Fibroblast of lung (primary cell): ENCODE measurements at regions not wholly inside any gene's neighbourhood (a gene's known extent, or its start where the extent isn't known, plus 50 kb on each side); places are given as distances from the start of the nearest gene placed in this dataset.

Experiments
- DNase-seq, 2 donors: peaks; one replicate each; pipeline versions ENCODE4 v3.0.0 to v3.0.0-alpha.2; 2010; ENCODE audit warnings: low read depth in 2 of 2
- H2AFZ ChIP-seq: 2 replicates; pipeline ENCODE4 v1.5.1; 2012; ENCODE audit warnings: low read length, control low read depth, inconsistent platforms
- H3K27ac ChIP-seq: 2 replicates; pipeline ENCODE4 v1.5.1; 2011; ENCODE audit warnings: low read length, control low read depth; ENCODE audit not compliant: insufficient read depth
- H3K27me3 ChIP-seq: 2 replicates; pipeline ENCODE4 v1.5.1; 2011; ENCODE audit warnings: mild to moderate bottlenecking, low read length; ENCODE audit not compliant: control insufficient read depth, insufficient read depth
- H3K36me3 ChIP-seq: 2 replicates; pipeline ENCODE4 v1.5.1; 2011; ENCODE audit warnings: low read length; ENCODE audit not compliant: control insufficient read depth, insufficient read depth
- H3K4me1 ChIP-seq: 2 replicates; pipeline ENCODE4 v1.5.1; 2011; ENCODE audit warnings: low read length; ENCODE audit not compliant: control insufficient read depth, insufficient read depth; ENCODE audit errors: extremely low read depth
- H3K4me2 ChIP-seq: 2 replicates; pipeline ENCODE4 v1.5.1; 2011; ENCODE audit warnings: low read length, control low read depth; ENCODE audit not compliant: insufficient read depth; ENCODE audit errors: extremely low read depth
- H3K4me3 ChIP-seq, 4 experiments: fragments of 200-600 bp in 1 of 4; sonication (generic) in 1 of 4; replicated peaks in 1 of 4; 2 replicates each; pipeline ENCODE4 v1.5.1; 2011 to 2016; ENCODE audit warnings: low read length in 4 of 4, low read depth in 3 of 4, mild to moderate bottlenecking in 3 of 4, control low read depth in 2 of 4, inconsistent platforms in 1 of 4, mixed read lengths in 1 of 4; ENCODE audit not compliant: insufficient read depth in 1 of 4; ENCODE audit errors: control extremely low read depth in 1 of 4
- H3K79me2 ChIP-seq: 2 replicates; pipeline ENCODE4 v1.5.1; 2012; ENCODE audit warnings: mild to moderate bottlenecking, low read length, inconsistent platforms; ENCODE audit not compliant: control insufficient read depth, insufficient read depth
- H3K9ac ChIP-seq: 2 replicates; pipeline ENCODE4 v1.5.1; 2011; ENCODE audit warnings: mild to moderate bottlenecking, low read length, control low read depth; ENCODE audit not compliant: insufficient read depth
- H3K9me3 ChIP-seq: 2 replicates; pipeline ENCODE4 v1.5.1; 2012; ENCODE audit warnings: low read depth, low read length; ENCODE audit not compliant: control insufficient read depth, insufficient read depth
- H4K20me1 ChIP-seq: 2 replicates; pipeline ENCODE4 v1.5.1; 2011; ENCODE audit warnings: low read length; ENCODE audit not compliant: control insufficient read depth, insufficient read depth; ENCODE audit errors: extremely low read depth
- EZH2 ChIP-seq: IDR thresholded peaks from 2 replicates; pipeline ENCODE4 v1.5.1; 2012; ENCODE audit warnings: low read length, control low read depth, mild to moderate bottlenecking; ENCODE audit errors: missing control alignments
- TF ChIP-seq, protein P1 (sequence below), 2 donors: IDR thresholded peaks in 1 of 2; conservative IDR thresholded peaks in 1 of 2; 1 replicate in 1 of 2; 2 replicates in 1 of 2; pipeline ENCODE4 v1.5.1; 2011 to 2012; ENCODE audit warnings: low read length in 2 of 2, control low read depth in 1 of 2, inconsistent platforms in 1 of 2, low read depth in 1 of 2, mild to moderate bottlenecking in 1 of 2

DNA sequence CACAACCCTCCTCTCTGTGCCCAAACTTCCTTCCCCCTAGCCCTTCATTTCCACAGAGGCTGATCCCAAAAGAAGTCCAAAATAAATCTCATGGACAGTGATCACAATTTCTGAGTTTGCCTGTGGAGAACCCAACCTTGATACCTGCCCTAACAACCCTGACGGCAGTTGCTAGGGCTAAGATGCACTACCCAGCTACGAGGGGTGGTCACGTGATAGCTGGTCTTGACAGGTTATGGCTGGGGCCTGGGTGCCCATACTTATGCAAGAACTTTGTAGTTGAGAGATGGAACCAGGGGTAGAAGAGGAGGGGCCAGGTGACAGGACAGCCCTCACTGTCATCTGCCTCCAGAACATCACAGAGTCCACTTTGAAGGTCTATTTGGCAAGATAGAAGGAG lies 147.9 kb downstream of the AKAIN1 start:
- no peak for DNase-seq
- Histone ChIP-seq H3K36me3 (no peaks in the 10 kb centered on the region), H3K9ac (no peak overlapping the region), H3K27ac (no peak overlapping the region), H3K79me2 (no peaks in the 10 kb centered on the region), H3K9me3 (no peaks in the 10 kb centered on the region), H3K4me3 (no peak overlapping the region), H3K4me1 (no peaks in the 10 kb centered on the region), H3K27me3 (no peaks in the 10 kb centered on the region), H4K20me1 (no peaks in the 10 kb centered on the region), H2AFZ (no peak overlapping the region), H3K4me2 (no peak overlapping the region)
- TF ChIP-seq, protein P1, sequence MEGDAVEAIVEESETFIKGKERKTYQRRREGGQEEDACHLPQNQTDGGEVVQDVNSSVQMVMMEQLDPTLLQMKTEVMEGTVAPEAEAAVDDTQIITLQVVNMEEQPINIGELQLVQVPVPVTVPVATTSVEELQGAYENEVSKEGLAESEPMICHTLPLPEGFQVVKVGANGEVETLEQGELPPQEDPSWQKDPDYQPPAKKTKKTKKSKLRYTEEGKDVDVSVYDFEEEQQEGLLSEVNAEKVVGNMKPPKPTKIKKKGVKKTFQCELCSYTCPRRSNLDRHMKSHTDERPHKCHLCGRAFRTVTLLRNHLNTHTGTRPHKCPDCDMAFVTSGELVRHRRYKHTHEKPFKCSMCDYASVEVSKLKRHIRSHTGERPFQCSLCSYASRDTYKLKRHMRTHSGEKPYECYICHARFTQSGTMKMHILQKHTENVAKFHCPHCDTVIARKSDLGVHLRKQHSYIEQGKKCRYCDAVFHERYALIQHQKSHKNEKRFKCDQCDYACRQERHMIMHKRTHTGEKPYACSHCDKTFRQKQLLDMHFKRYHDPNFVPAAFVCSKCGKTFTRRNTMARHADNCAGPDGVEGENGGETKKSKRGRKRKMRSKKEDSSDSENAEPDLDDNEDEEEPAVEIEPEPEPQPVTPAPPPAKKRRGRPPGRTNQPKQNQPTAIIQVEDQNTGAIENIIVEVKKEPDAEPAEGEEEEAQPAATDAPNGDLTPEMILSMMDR (conservative IDR thresholded peaks at IDR 0.05 in 1 of 2, IDR thresholded peaks at IDR 0.05 in 1 of 2; ENCODE audit: low read depth in 1 of 2, low read length in 2 of 2), result no peak
- no peak for TF ChIP-seq EZH2

DNA sequence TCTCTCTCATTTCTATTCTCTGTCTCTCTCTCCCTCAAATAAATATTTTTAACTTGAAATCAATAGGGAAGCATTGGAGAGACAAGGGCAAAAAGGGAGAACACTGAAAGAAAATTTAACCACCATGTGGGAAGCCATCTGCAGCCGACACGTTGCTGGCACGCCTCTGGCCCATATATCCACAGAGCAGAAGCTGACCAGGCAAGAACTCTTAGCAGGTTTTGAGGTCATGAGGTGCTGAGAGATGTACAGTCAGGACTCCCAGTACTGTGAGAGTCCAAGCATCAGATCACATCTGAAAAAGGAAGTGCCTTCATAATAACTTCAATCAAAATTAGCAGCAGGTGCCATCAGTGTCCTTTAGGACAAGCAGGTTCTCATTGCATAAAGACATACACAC lies 156.6 kb downstream of the AKAIN1 start:
- H3K36me3 ChIP-seq, result no peaks in the 10 kb centered on the region
- H3K27ac ChIP-seq, result no peak overlapping the region
- no peak overlapping the region for H3K4me3 ChIP-seq
- H2AFZ ChIP-seq, result no peak overlapping the region
- H3K9ac ChIP-seq, result no peak overlapping the region
- no peaks in the 10 kb centered on the region for H3K9me3 ChIP-seq
- no peaks in the 10 kb centered on the region for H3K27me3 ChIP-seq
- no peak for TF ChIP-seq EZH2
- TF ChIP-seq, protein P1 (conservative IDR thresholded peaks at IDR 0.05 in 1 of 2, IDR thresholded peaks at IDR 0.05 in 1 of 2; ENCODE audit: low read depth in 1 of 2, low read length in 2 of 2), result no peak
- H4K20me1 ChIP-seq, result no peaks in the 10 kb centered on the region
- H3K4me2 ChIP-seq, result no peak overlapping the region
- no peaks in the 10 kb centered on the region for H3K79me2 ChIP-seq
- H3K4me1 ChIP-seq, result no peaks in the 10 kb centered on the region
- DNase-seq, result no peak

DNA sequence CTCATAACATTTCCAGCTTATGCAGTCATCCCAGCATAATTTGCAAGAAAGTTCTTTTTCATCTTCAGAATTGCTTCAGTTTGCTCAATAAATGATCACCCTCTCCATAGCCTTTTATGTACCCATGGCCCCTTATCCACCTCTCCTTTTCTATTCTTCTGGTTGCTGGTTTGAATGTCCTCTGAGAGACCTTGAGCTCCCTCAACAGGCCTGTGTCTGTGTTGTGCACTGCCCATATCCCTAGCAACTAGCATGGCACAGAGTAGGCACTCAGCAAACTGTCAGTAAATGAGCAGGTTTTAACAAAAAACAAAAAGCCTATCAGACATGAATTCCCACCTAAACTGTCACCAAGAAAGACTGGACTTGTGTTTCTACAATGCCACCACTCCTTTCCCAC lies 160.5 kb downstream of the AKAIN1 start:
- Histone ChIP-seq H3K9me3 (no peaks in the 10 kb centered on the region), H3K79me2 (no peaks in the 10 kb centered on the region), H2AFZ (no peak overlapping the region), H4K20me1 (no peaks in the 10 kb centered on the region), H3K27me3 (no peaks in the 10 kb centered on the region), H3K36me3 (no peaks in the 10 kb centered on the region), H3K27ac (no peak overlapping the region), H3K4me3 (no peak overlapping the region), H3K9ac (no peak overlapping the region), H3K4me1 (no peaks in the 10 kb centered on the region), H3K4me2 (no peak overlapping the region)
- no peak for DNase-seq
- TF ChIP-seq, protein P1 (conservative IDR thresholded peaks at IDR 0.05 in 1 of 2, IDR thresholded peaks at IDR 0.05 in 1 of 2; ENCODE audit: low read depth in 1 of 2, low read length in 2 of 2), result no peak
